ENCODE measurements at regions not wholly inside any gene's neighbourhood (a gene's known extent, or its start where the extent isn't known, plus 50 kb on each side); places are given as distances from the start of the nearest gene placed in this dataset.
"Not testable (repeated sequence)": the region's sequence is repeated elsewhere in the genome, so short reads cannot be mapped to it uniquely, and the experiment has no call there.

DNA sequence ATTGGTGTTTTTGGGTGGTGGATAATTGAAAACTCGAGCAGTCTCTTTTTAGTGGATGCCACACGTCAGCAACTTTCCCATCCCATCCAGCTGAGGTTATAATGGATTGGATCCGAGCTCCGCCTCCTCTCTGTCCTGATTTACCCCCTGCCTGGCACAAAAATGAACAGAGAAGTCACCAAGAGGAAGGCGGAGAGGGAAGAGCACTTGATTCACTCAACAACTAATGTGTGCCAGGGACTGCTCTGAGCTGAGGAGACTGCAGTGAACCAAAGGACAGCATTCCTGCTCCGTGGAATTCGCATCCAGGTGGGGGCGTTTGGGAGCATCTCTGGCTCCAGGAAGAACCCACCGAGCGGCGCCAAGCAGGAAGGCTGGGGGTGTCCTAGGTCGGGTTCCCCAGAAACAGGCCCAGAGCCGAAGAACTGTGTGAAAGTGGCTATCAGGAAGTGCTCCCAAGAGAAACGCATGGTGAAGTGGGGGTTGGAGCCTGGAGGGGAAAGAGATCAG lies 95.8 kb upstream of the NAA20 start:
- no peak for FAIRE-seq

DNA sequence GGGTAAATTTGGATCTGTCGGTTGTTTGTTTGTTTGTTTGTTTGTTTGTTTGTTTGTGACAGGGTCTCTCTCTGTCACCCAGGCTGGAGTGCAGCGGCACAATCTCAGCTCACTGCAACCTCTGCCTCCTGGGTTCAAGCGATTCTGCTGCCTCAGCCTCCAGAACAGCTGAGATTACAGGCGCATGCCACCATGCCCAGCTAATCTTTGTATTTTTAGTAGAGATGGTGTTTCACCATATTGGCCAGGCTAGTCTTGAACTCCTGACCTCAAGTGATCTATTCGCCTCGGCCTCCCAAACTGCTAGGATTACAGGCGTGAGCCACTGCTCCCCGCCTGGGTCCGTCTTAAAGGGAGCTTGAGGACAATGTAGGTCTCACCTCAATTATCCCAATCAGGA lies 95.3 kb upstream of the NAA20 start:
- not testable (repeated sequence) for DNase-seq (ENCODE audit: extremely low spot score, insufficient read length, low read depth); FAIRE-seq

More for the DNA sequence above, 95.8 kb upstream of the NAA20 start:
- no peak for DNase-seq (ENCODE audit: extremely low spot score, insufficient read length, low read depth)

DNA sequence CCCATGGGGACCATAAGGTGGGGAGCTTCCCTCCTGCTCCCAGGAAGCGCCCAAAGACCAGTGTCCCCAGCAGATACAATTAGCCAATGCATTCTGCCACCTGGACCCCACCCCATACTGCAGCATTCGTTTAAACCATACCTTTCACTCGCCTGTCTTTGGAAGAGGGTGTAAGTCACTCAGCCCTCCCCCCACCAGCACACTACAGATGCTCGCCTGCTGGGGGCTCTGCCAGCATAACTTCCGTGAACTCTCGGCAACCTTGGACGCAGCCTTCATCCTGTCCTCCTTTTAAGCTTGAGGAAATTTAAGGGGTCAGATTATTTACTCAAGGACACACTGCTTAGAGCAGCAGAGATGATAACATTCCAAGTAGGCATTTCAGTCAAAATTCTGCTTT lies 94.4 kb upstream of the NAA20 start:
- FAIRE-seq, result no peak
- DNase-seq (ENCODE audit: extremely low spot score, insufficient read length, low read depth), result no peak

- DNase-seq (ENCODE audit: extremely low spot score, insufficient read length, low read depth) (no peak), FAIRE-seq (no peak)
Measured at GRCh38 chr20:19923762-19924161, 93.4 kb upstream of the NAA20 start.

DNA sequence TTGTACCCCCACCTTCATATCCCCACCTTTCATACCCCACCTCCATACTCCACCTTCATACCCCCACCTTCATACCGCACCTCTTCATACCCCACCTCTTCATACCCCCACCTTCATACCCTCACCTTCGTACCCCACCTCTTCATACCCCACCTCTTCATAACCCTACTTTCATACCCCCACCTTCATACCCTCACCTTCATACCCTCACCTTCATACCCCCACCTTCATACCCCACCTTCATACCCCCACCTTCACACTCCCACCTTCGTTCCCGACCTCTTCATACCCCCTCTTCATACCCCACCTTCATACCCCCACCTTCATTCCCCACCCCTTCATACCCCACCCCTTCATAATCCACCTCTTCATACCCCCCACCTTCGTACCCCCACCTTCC lies 92.9 kb upstream of the NAA20 start:
- FAIRE-seq, result no peak
- DNase-seq (ENCODE audit: extremely low spot score, insufficient read length, low read depth), result no peak

GRCh38 chr20:19926591-19926990 lies 90.6 kb upstream of the NAA20 start:
- FAIRE-seq, result no peak
- no peak for DNase-seq (ENCODE audit: extremely low spot score, insufficient read length, low read depth)

DNA sequence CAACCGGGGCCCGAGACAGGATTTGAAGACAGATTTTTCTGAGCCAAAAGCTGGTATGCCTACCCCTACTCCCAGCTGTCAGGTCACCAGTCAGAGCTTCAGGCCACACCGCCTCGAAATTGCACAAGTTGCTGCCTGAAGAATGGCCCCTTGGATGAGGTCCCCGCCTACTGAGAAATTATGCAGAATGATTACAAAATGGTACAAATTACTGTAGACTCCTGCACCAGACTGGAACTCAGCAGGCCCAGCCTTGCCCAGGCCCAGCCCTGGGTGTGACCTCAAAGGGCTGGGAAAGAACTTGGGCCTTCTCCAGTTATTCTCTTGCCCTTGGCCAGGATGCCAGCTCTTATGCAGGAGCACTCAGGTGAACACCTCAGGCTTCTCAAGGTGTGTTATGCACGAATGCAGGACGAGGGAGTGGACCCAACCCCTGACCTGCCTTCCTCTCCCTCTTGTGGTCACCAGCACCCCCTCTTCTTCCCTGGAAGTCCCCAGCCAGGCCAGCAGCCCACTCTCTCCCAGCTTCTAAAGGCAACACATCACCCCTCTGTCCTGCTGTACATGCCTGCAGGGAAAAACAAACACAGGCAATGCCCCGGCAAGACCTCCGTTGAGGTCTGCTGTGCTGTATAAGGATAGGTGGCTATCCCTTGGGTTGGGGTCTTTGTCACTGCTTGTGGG lies 88.7 kb upstream of the NAA20 start:
- DNase-seq (ENCODE audit: extremely low spot score, insufficient read length, low read depth) (no peak), FAIRE-seq (no peak)

- FAIRE-seq (no peak), DNase-seq (ENCODE audit: extremely low spot score, insufficient read length, low read depth) (no peak)
Measured at GRCh38 chr20:19929012-19929360, 88.2 kb upstream of the NAA20 start.

DNA sequence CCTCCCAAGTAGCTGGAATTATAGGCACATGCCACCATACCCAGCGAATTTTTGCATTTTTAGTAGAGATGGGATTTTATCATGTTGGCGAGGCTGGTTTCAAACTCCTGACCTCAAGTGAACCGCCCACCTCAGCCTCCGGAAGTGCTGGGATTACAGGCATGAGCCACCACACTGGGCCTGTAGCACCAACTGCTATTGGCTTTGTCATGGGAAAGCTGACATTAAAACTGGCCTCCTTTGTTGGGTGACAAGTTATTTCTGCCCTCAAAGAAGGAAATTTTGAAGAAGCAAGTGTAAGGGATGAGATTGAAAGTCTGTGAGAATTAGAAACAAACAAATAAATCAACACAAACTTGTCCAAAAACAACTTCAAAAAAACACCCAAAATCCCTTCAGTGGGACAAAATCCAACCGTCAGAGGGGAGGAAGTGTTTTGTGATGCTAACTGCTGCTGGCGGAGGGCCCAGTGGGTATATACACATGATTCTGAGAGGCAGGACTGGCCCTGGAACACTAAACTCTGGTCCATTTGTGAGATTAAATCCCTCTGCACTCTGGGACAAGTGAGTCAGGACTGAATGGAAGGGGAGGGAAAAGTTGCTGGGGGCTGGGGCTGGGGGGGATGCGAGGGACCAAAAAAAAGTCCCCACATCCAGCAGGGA lies 87.5 kb upstream of the NAA20 start:
- DNase-seq (ENCODE audit: extremely low spot score, insufficient read length, low read depth) (no peak), FAIRE-seq (no peak)

GRCh38 chr20:19930426-19930825 lies 86.7 kb upstream of the NAA20 start:
- FAIRE-seq, result no peak
- DNase-seq (ENCODE audit: extremely low spot score, insufficient read length, low read depth), result no peak

- no peak for DNase-seq (ENCODE audit: extremely low spot score, insufficient read length, low read depth)
- no peak for FAIRE-seq
Measured at GRCh38 chr20:19932170-19932667, 84.9 kb upstream of the NAA20 start.

GRCh38 chr20:19934792-19935491 lies 82.2 kb upstream of the NAA20 start:
- DNase-seq (ENCODE audit: extremely low spot score, insufficient read length, low read depth) (no peak), FAIRE-seq (peak; percentile 26)

DNA sequence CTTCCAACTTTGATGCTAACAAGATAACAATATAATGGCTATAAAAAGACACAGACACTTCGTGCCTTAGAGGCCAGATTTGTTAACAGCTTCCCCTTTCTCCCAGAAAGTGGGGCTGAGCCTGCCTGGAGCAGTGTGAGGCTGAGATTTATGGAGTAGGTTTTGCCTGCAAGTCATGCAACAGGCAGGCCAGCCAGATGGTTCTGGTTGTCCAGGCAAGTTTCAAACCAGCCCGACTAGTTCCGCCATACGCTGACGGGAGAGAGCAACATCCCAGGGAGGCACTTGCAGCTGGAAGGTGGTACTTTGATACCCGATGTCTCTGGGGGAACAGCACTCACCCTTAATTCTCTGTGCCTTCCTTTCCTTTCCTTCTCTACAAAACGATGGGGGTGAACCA lies 81.3 kb upstream of the NAA20 start:
- no peak for DNase-seq (ENCODE audit: extremely low spot score, insufficient read length, low read depth)

GRCh38 chr20:19936466-19937200 lies 80.5 kb upstream of the NAA20 start:
- no peak for DNase-seq (ENCODE audit: extremely low spot score, insufficient read length, low read depth)
- FAIRE-seq, result no peak

More for the DNA sequence above, 81.3 kb upstream of the NAA20 start:
- FAIRE-seq, result no peak

GRCh38 chr20:19937218-19937617 lies 79.9 kb upstream of the NAA20 start:
- no peak for DNase-seq (ENCODE audit: extremely low spot score, insufficient read length, low read depth)
- FAIRE-seq, result no peak

GRCh38 chr20:19937651-19938420 lies 79.3 kb upstream of the NAA20 start:
- no peak for DNase-seq (ENCODE audit: extremely low spot score, insufficient read length, low read depth)
- FAIRE-seq, result peak; percentile 42

DNA sequence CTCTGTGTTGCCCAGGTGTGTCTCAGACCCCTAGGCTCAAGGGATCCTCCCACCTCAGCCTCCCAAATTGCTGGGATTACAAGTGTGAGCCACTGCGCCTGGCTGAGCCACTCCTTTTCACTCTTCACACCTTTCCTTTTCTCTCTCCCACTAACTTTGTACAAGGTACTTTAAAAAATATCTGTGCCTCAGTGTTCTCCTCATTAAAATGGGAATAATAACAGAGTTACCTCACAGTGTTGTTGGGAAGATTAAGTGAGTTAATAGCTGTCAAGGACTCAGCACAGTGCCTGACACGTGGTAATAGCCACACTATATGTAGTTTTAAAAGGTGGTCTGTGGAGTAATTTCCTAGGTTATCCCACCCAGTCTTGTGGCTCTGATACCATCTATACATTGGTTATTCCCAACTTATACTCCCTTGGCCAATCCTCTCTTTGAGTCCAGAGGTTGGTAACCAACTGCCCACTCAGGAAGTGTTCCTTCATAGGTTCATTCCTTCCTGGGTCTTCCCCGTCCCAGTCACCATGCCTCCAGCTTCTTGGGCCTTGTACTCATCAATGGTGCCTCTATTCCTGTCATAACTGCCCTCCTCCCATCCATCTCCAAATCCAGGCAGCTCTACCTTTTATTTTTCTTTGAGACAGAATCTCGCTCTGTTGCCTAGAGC lies 78.6 kb upstream of the NAA20 start:
- no peak for FAIRE-seq
- DNase-seq (ENCODE audit: extremely low spot score, insufficient read length, low read depth), result no peak

DNA sequence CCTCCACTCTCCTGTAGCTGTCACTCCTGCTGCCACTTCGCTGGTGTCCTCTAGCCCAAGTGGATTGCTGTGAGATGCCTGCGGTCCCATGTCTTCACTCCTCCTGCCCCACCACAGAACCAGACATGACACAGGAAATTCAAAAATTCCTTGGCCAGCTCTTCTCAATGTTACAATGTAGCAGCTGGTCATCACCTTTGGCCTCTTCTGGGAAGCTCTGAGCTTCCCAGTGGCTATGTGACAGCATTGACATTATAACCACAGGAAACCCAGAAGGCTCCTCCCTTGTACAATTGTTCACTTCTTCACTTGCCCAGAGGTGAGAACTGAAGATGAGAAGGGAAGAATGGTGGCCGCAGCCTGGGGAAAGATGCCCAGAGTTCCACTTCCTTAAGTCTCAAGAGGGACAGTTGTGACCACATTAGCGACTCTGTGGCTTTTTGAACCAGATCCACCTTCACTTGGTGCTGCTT lies 76.1 kb upstream of the NAA20 start:
- DNase-seq (ENCODE audit: extremely low spot score, insufficient read length, low read depth), result no peak
- no peak for FAIRE-seq

DNA sequence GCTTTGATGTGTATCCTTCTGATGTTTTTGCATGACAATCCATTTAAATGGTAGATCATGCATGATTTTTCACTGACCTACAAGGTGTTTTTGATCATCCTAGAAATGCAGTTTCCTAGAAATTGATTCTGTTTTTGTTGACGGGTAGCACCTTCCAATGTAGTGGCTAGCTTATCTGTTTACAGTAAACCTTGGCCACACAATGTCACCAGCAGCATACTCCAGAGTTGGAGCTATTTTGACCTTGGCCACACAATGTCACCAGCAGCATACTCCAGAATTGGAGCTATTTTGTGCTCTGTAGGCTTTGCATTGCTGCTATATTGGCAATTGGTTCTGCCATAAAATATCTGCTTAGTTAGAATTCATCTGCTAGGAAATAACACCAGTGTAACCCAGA lies 74.6 kb upstream of the NAA20 start:
- DNase-seq (ENCODE audit: extremely low spot score, insufficient read length, low read depth) (no peak), FAIRE-seq (no peak)
